Caco-2 (cell line): ENCODE measurements at regions not wholly inside any gene's neighbourhood (a gene's known extent, or its start where the extent isn't known, plus 50 kb on each side); places are given as distances from the start of the nearest gene placed in this dataset.
A peak's percentile ranks its signal among the peaks of the same experiment; 100 is the strongest.

Experiments used
- BruUV-seq: library from RNA; stranded (reverse); fragments of 400-500 nt; replicated peaks from 2 replicates; lab custom pipeline; 2021; lab: Mats Ljungman, UMichigan
- CTCF ChIA-PET: fragments of 300-600 bp; sonication (Branson Sonifier 250); formaldehyde crosslinking; loops from one replicate; lab custom pipeline; 2022; ENCODE audit warnings: antibody characterized with exemption; lab: Charles Lee
- POLR2A ChIA-PET: fragments of 300-600 bp; sonication (Branson Sonifier 250); formaldehyde crosslinking; loops from one replicate; lab custom pipeline; 2022; ENCODE audit warnings: antibody characterized with exemption; lab: Charles Lee
- DNase-seq, 2 experiments: peaks; one replicate each; pipeline versions ENCODE4 v3.0.0 to v3.0.0-alpha.2; 2020 to 2022
- H3K27me3 ChIP-seq: replicated peaks from 2 replicates; pipeline ENCODE4 v1.6.0; 2011; ENCODE audit warnings: low read length; ENCODE audit not compliant: control insufficient read depth, insufficient read depth
- H3K36me3 ChIP-seq: 2 replicates; pipeline ENCODE4 v1.5.1; 2011; ENCODE audit warnings: low read length; ENCODE audit not compliant: control insufficient read depth, insufficient read depth
- H3K4me1 ChIP-seq: fragments of 250-450 bp; sonication (Bioruptor Pico); 2 replicates; pipeline ENCODE4 v1.5.1; 2020; ENCODE audit warnings: mild to moderate bottlenecking
- H3K4me3 ChIP-seq: 2 replicates; pipeline ENCODE4 v1.5.1; 2011; ENCODE audit warnings: low read depth, mild to moderate bottlenecking, control low read depth, low read length
- H3K9me3 ChIP-seq: fragments of 250-450 bp; sonication (Bioruptor Pico); 2 replicates; pipeline ENCODE4 v1.5.1; 2020; ENCODE audit warnings: mild to moderate bottlenecking, moderate library complexity
- H3K27ac Mint-ChIP-seq: one replicate; pipeline ENCODE4 v1.8.0; 2022; ENCODE audit warnings: mixed read lengths; ENCODE audit not compliant: unreplicated experiment
- H3K27me3 Mint-ChIP-seq: one replicate; pipeline ENCODE4 v1.8.0; 2022; ENCODE audit warnings: mixed read lengths; ENCODE audit not compliant: insufficient read depth, unreplicated experiment
- H3K36me3 Mint-ChIP-seq: one replicate; pipeline ENCODE4 v1.8.0; 2022; ENCODE audit warnings: mild to moderate bottlenecking, mixed read lengths; ENCODE audit not compliant: insufficient read depth, unreplicated experiment
- H3K4me1 Mint-ChIP-seq: one replicate; pipeline ENCODE4 v1.8.0; 2022; ENCODE audit warnings: low read depth, mixed read lengths; ENCODE audit not compliant: unreplicated experiment
- H3K4me3 Mint-ChIP-seq: one replicate; pipeline ENCODE4 v1.8.0; 2022; ENCODE audit warnings: mild to moderate bottlenecking, moderate library complexity, mixed read lengths; ENCODE audit not compliant: unreplicated experiment
- H3K9me3 Mint-ChIP-seq: one replicate; pipeline ENCODE4 v1.8.0; 2022; ENCODE audit warnings: mixed read lengths; ENCODE audit not compliant: unreplicated experiment
- intact Hi-C: fragments of 100-400 bp; cut with micrococcal nuclease; formaldehyde crosslinking; loops from one replicate; pipeline ENCODE4 v1.10.0; 2022; ENCODE audit not compliant: unreplicated experiment
- TF ChIP-seq, protein P1 (sequence below), 2 experiments: fragments of 200-600 bp in 1 of 2; IDR thresholded peaks; 1 replicate in 1 of 2; 2 replicates in 1 of 2; pipeline versions ENCODE4 v1.5.1 to v1.8.0; 2011 to 2022; ENCODE audit warnings: antibody characterized with exemption in 1 of 2, control low read depth in 1 of 2, inconsistent platforms in 1 of 2, low read depth in 1 of 2, low read length in 1 of 2, mild to moderate bottlenecking in 1 of 2, moderate library complexity in 1 of 2; ENCODE audit not compliant: insufficient read depth in 1 of 2, severe bottlenecking in 1 of 2, unreplicated experiment in 1 of 2

DNA sequence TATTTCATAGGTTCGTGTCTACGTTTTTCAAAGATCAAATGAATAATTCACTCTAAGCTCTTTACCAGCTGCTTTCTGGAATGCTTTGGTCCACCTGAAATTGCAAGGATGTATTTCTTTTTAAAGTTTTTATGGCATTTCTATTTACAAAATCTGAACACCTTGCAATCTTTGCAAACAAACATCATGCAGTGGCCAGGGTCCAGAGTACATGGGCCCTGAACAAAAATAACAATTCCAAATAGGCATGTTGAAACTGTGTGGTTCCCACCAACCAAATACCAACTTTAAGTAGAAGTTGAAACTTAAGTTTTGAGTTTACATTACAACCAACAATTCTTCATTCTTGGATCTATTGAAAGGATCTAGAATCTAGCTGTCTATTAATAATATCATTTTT lies 180.1 kb upstream of the FTMT start:
- DNase-seq = peak in 1 of 2 experiments; percentile 6
- H3K4me3 Mint-ChIP-seq = no peak overlapping the region
- H3K27ac Mint-ChIP-seq = no peak overlapping the region
- H3K4me1 Mint-ChIP-seq = peaks cover 7% of the 10 kb centered on the region
- Histone ChIP-seq H3K4me3 (no peak overlapping the region), H3K36me3 (no peaks in the 10 kb centered on the region), H3K27me3 (no peaks in the 10 kb centered on the region), H3K4me1 (no peaks in the 10 kb centered on the region), H3K9me3 (no peaks in the 10 kb centered on the region)
- ChIA-PET CTCF (no interaction called here), POLR2A (no interaction called here)
- no peaks in the 10 kb centered on the region for H3K27me3 Mint-ChIP-seq
- H3K36me3 Mint-ChIP-seq = no peaks in the 10 kb centered on the region
- TF ChIP-seq, protein P1, sequence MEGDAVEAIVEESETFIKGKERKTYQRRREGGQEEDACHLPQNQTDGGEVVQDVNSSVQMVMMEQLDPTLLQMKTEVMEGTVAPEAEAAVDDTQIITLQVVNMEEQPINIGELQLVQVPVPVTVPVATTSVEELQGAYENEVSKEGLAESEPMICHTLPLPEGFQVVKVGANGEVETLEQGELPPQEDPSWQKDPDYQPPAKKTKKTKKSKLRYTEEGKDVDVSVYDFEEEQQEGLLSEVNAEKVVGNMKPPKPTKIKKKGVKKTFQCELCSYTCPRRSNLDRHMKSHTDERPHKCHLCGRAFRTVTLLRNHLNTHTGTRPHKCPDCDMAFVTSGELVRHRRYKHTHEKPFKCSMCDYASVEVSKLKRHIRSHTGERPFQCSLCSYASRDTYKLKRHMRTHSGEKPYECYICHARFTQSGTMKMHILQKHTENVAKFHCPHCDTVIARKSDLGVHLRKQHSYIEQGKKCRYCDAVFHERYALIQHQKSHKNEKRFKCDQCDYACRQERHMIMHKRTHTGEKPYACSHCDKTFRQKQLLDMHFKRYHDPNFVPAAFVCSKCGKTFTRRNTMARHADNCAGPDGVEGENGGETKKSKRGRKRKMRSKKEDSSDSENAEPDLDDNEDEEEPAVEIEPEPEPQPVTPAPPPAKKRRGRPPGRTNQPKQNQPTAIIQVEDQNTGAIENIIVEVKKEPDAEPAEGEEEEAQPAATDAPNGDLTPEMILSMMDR (IDR thresholded peaks at IDR 0.05; ENCODE audit: insufficient read depth in 1 of 2, low read depth in 1 of 2, low read length in 1 of 2, severe bottlenecking in 1 of 2, unreplicated experiment in 1 of 2) = no peak
- BruUV-seq = no TSS peak
- intact Hi-C loops = no loop called here
- H3K9me3 Mint-ChIP-seq = no peaks in the 10 kb centered on the region

DNA sequence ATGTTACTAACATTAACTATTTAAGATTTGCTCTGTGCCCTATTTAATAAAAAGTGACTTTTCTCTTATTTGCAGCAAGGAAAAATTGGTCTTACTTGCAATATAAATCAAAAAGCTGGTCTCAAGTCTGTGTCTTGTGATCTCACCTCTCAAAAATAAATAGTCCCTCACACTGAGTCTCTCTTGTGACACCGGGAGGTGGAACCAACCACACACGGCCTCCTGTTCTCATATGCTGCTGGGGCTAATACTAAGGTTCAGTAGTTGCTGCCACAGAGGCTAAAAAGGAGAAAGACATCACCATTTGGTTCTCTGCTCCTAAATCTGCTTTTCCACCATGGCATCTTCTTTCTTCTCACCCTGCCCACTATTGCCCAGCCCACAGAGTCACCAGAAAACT lies 175.8 kb upstream of the FTMT start:
- BruUV-seq = no TSS peak
- TF ChIP-seq, protein P1 (IDR thresholded peaks at IDR 0.05; ENCODE audit: insufficient read depth in 1 of 2, low read depth in 1 of 2, low read length in 1 of 2, severe bottlenecking in 1 of 2, unreplicated experiment in 1 of 2) = no peak
- Mint-ChIP-seq H3K27ac (no peak overlapping the region), H3K4me1 (peaks cover 7% of the 10 kb centered on the region), H3K4me3 (no peak overlapping the region), H3K27me3 (no peaks in the 10 kb centered on the region), H3K36me3 (no peaks in the 10 kb centered on the region), H3K9me3 (no peaks in the 10 kb centered on the region)
- Histone ChIP-seq H3K27me3 (no peaks in the 10 kb centered on the region), H3K9me3 (peaks cover 12% of the 10 kb centered on the region; the same call in 1 of the 2 replicates), H3K36me3 (no peaks in the 10 kb centered on the region), H3K4me3 (no peak overlapping the region), H3K4me1 (no peaks in the 10 kb centered on the region)
- POLR2A ChIA-PET = no interaction called here
- intact Hi-C loops = no loop called here
- CTCF ChIA-PET = no interaction called here
- DNase-seq = no peak

DNA sequence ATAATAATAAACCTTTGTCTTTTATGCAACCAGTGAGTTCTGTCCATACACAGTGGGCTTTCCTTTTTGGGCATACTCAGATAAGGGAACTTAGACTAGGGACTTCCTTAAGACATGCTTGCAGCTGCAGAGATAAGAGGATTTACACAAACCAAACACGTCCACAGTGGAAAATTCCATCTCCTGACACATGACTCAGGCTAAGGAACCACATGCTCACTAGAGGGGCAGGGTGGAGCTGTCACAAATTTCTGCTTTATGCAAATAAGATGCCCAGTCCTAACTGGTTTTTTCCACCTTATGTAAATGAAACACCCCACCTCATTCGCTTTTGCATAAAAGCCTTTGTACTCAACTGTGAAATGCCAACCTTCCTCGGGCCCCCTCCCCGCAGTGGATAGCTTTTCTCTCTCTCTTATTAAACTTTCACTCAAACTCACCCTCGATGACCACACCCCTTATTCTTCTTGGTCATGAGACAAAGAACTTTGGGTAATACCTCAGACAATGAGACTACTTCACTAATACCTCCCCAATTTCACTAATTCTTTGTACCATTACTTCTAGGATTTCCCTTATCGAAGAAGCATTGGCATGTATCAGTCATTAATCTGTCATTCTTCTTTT lies 170.3 kb upstream of the FTMT start:
- Mint-ChIP-seq H3K9me3 (peaks cover 26% of the 10 kb centered on the region), H3K4me1 (no peaks in the 10 kb centered on the region), H3K36me3 (no peaks in the 10 kb centered on the region), H3K4me3 (no peak overlapping the region), H3K27me3 (no peaks in the 10 kb centered on the region), H3K27ac (peak overlapping the region; percentile 7)
- Histone ChIP-seq H3K4me1 (no peaks in the 10 kb centered on the region; the same call in 1 of the 2 replicates), H3K27me3 (no peaks in the 10 kb centered on the region), H3K4me3 (no peak overlapping the region), H3K36me3 (no peaks in the 10 kb centered on the region), H3K9me3 (peaks cover 28% of the 10 kb centered on the region)
- BruUV-seq = no TSS peak
- DNase-seq = peak; percentile 59 to 60
- intact Hi-C loops = loop anchor here (1.0 kb wide), 1 partner anchor 10 kb away; no protein-coding TSS in a partner anchor
- ChIA-PET CTCF (no interaction called here), POLR2A (no interaction called here)
- TF ChIP-seq, protein P1 (IDR thresholded peaks at IDR 0.05; ENCODE audit: insufficient read depth in 1 of 2, low read depth in 1 of 2, low read length in 1 of 2, severe bottlenecking in 1 of 2, unreplicated experiment in 1 of 2) = no peak
